ENCODE measurements at regions not wholly inside any gene's neighbourhood (a gene's known extent, or its start where the extent isn't known, plus 50 kb on each side); places are given as distances from the start of the nearest gene placed in this dataset.

GRCh38 chr3:177333533-177334520 lies 136.5 kb upstream of the TBL1XR1 start:
- no peak for DNase-seq
- Mint-ChIP-seq H3K27ac (no peak overlapping the region), H3K4me3 (no peak overlapping the region), H3K27me3 (ENCODE audit: low read depth, poor library complexity) (no peaks in the 10 kb centered on the region), H3K4me1 (peaks cover 40% of the 10 kb centered on the region), H3K36me3 (ENCODE audit: low read depth) (no peaks in the 10 kb centered on the region), H3K9me3 (no peaks in the 10 kb centered on the region)
- no peak for TF ChIP-seq CTCF (IDR thresholded peaks at IDR 0.05)

- H3K36me3 Mint-ChIP-seq (ENCODE audit: low read depth), result no peaks in the 10 kb centered on the region
- H3K4me3 Mint-ChIP-seq, result no peak overlapping the region
Observed at GRCh38 chr3:177334803-177335202, 137.5 kb upstream of the TBL1XR1 start.

GRCh38 chr3:177335728-177336127 lies 138.4 kb upstream of the TBL1XR1 start:
- TF ChIP-seq CTCF (IDR thresholded peaks at IDR 0.05), result no peak
- H3K9me3 Mint-ChIP-seq, result no peaks in the 10 kb centered on the region
- no peak overlapping the region for H3K4me3 Mint-ChIP-seq
- H3K4me1 Mint-ChIP-seq, result peaks cover 44% of the 10 kb centered on the region
- no peaks in the 10 kb centered on the region for H3K36me3 Mint-ChIP-seq (ENCODE audit: low read depth)
- no peak for DNase-seq
- no peaks in the 10 kb centered on the region for H3K27me3 Mint-ChIP-seq (ENCODE audit: low read depth, poor library complexity)
- H3K27ac Mint-ChIP-seq, result no peak overlapping the region

More at GRCh38 chr3:177334803-177335202, 137.5 kb upstream of the TBL1XR1 start:
- H3K4me1 Mint-ChIP-seq, result peaks cover 47% of the 10 kb centered on the region
- TF ChIP-seq CTCF (IDR thresholded peaks at IDR 0.05), result no peak
- H3K27ac Mint-ChIP-seq, result no peak overlapping the region
- no peak for DNase-seq
- H3K27me3 Mint-ChIP-seq (ENCODE audit: low read depth, poor library complexity), result no peaks in the 10 kb centered on the region
- no peaks in the 10 kb centered on the region for H3K9me3 Mint-ChIP-seq

GRCh38 chr3:177336873-177337450 lies 139.7 kb upstream of the TBL1XR1 start:
- peaks cover 43% of the 10 kb centered on the region for H3K4me1 Mint-ChIP-seq
- DNase-seq, result no peak
- H3K27me3 Mint-ChIP-seq (ENCODE audit: low read depth, poor library complexity), result no peaks in the 10 kb centered on the region
- no peaks in the 10 kb centered on the region for H3K9me3 Mint-ChIP-seq
- TF ChIP-seq CTCF (IDR thresholded peaks at IDR 0.05), result no peak
- H3K4me3 Mint-ChIP-seq, result no peak overlapping the region
- H3K36me3 Mint-ChIP-seq (ENCODE audit: low read depth), result no peaks in the 10 kb centered on the region
- H3K27ac Mint-ChIP-seq, result peak overlapping the region; percentile 75

- TF ChIP-seq CTCF (IDR thresholded peaks at IDR 0.05), result no peak
- no peak for DNase-seq
- Mint-ChIP-seq H3K27me3 (ENCODE audit: low read depth, poor library complexity) (no peaks in the 10 kb centered on the region), H3K36me3 (ENCODE audit: low read depth) (no peaks in the 10 kb centered on the region), H3K4me3 (no peak overlapping the region), H3K27ac (peak overlapping the region; percentile 11), H3K4me1 (peaks cover 45% of the 10 kb centered on the region), H3K9me3 (no peaks in the 10 kb centered on the region)
Observed at GRCh38 chr3:177337541-177338331, 140.5 kb upstream of the TBL1XR1 start.
